Tibial nerve (tissue), 4 donors: ENCODE measurements at regions not wholly inside any gene's neighbourhood (a gene's known extent, or its start where the extent isn't known, plus 50 kb on each side); places are given as distances from the start of the nearest gene placed in this dataset.

Experiments
- DNase-seq, 2 donors: peaks; one replicate each; pipeline ENCODE4 v3.0.0-alpha.2; 2019; ENCODE audit warnings: low spot score in 2 of 2
- H3K27ac ChIP-seq, 4 donors: fragments of 200-600 bp; sonication (generic) in 3 of 4; one replicate each; pipeline ENCODE4 v1.5.1; 2017 to 2019; ENCODE audit warnings: mild to moderate bottlenecking in 1 of 4
- H3K27me3 ChIP-seq, 2 donors: fragments of 200-600 bp; sonication (generic) in 1 of 2; one replicate each; pipeline versions ENCODE4 v1.5.1 to v1.6.0; 2017 to 2019
- H3K36me3 ChIP-seq, 3 donors: fragments of 200-600 bp; sonication (generic); one replicate each; pipeline ENCODE4 v1.5.1; 2018 to 2019
- H3K4me1 ChIP-seq, 4 donors: fragments of 200-600 bp; sonication (generic) in 3 of 4; one replicate each; pipeline ENCODE4 v1.5.1; 2017 to 2019
- H3K4me3 ChIP-seq, 4 donors: fragments of 200-600 bp; sonication (generic) in 3 of 4; one replicate each; pipeline ENCODE4 v1.5.1; 2017 to 2019; ENCODE audit warnings: mild to moderate bottlenecking in 1 of 4, moderate library complexity in 1 of 4
- H3K9me3 ChIP-seq, 4 donors: fragments of 200-600 bp; sonication (generic) in 3 of 4; one replicate each; pipeline ENCODE4 v1.5.1; 2017 to 2019
- EP300 ChIP-seq, 2 donors: sonication (generic); formaldehyde crosslinking; IDR thresholded peaks; one replicate each; pipeline ENCODE4 v1.6.1; 2017; ENCODE audit warnings: antibody characterized with exemption in 2 of 2, mild to moderate bottlenecking in 1 of 2
- POLR2A ChIP-seq, 2 donors: fragments of 450-650 bp; IDR thresholded peaks; one replicate each; pipeline ENCODE4 v1.6.1; 2017; ENCODE audit warnings: antibody characterized with exemption in 2 of 2, mild to moderate bottlenecking in 2 of 2, moderate library complexity in 2 of 2
- WGBS, 2 donors: methylation state at CpG; one replicate each; pipeline ENCODE4 v1.1.5; 2018; 5-methylcytosine and 5-hydroxymethylcytosine counted together
- TF ChIP-seq, protein P1 (sequence below), 5 experiments: fragments of 200-600 bp in 3 of 5; fragments of 450-650 bp in 2 of 5; sonication (generic) in 3 of 5; IDR thresholded peaks; one replicate each; pipeline ENCODE4 v1.5.1; 2016 to 2019; ENCODE audit warnings: antibody characterized with exemption in 5 of 5, mild to moderate bottlenecking in 3 of 5, moderate library complexity in 2 of 5

GRCh38 chr1:187838335-187839293 lies 1009.9 kb downstream of the PLA2G4A start:
- Histone ChIP-seq H3K9me3 (no peaks in the 10 kb centered on the region), H3K27ac (peak overlapping the region in 3 of 4 donors; percentile 25 to 76 (median 73)), H3K4me1 (peaks cover 0 to 5% (median 2%) of the 10 kb centered on the region in 4 donors), H3K27me3 (no peaks in the 10 kb centered on the region), H3K36me3 (no peaks in the 10 kb centered on the region), H3K4me3 (no peak overlapping the region)
- 27 to 36% methylated on average over 7 of the region's 7 CpGs for WGBS, 2 donors
- DNase-seq, result no peak
- TF ChIP-seq EP300 (IDR thresholded peaks at IDR 0.05) (no peak), POLR2A (IDR thresholded peaks at IDR 0.05) (no peak)
- TF ChIP-seq, protein P1, sequence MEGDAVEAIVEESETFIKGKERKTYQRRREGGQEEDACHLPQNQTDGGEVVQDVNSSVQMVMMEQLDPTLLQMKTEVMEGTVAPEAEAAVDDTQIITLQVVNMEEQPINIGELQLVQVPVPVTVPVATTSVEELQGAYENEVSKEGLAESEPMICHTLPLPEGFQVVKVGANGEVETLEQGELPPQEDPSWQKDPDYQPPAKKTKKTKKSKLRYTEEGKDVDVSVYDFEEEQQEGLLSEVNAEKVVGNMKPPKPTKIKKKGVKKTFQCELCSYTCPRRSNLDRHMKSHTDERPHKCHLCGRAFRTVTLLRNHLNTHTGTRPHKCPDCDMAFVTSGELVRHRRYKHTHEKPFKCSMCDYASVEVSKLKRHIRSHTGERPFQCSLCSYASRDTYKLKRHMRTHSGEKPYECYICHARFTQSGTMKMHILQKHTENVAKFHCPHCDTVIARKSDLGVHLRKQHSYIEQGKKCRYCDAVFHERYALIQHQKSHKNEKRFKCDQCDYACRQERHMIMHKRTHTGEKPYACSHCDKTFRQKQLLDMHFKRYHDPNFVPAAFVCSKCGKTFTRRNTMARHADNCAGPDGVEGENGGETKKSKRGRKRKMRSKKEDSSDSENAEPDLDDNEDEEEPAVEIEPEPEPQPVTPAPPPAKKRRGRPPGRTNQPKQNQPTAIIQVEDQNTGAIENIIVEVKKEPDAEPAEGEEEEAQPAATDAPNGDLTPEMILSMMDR (IDR thresholded peaks at IDR 0.05), result no peak

GRCh38 chr1:187839873-187840272 lies 1011.1 kb downstream of the PLA2G4A start:
- peaks cover 0 to 5% (median 2%) of the 10 kb centered on the region in 4 donors for H3K4me1 ChIP-seq
- TF ChIP-seq POLR2A (IDR thresholded peaks at IDR 0.05), result no peak
- TF ChIP-seq, protein P1 (IDR thresholded peaks at IDR 0.05), result no peak
- no peak for TF ChIP-seq EP300 (IDR thresholded peaks at IDR 0.05)
- no peaks in the 10 kb centered on the region for H3K9me3 ChIP-seq
- no peak for DNase-seq
- H3K36me3 ChIP-seq, result no peaks in the 10 kb centered on the region
- WGBS, 2 donors, result 64 to 72% methylated on average over 2 of the region's 2 CpGs
- H3K27me3 ChIP-seq, result no peaks in the 10 kb centered on the region
- H3K27ac ChIP-seq, result peak overlapping the region in 2 of 4 donors; percentile 26 to 76
- no peak overlapping the region for H3K4me3 ChIP-seq

GRCh38 chr1:187840557-187840956 lies 1011.8 kb downstream of the PLA2G4A start:
- no peak overlapping the region for H3K27ac ChIP-seq
- no peak overlapping the region for H3K4me3 ChIP-seq
- H3K4me1 ChIP-seq, result peaks cover 0 to 5% (median 2%) of the 10 kb centered on the region in 4 donors
- H3K9me3 ChIP-seq, result no peaks in the 10 kb centered on the region
- H3K36me3 ChIP-seq, result no peaks in the 10 kb centered on the region
- no peaks in the 10 kb centered on the region for H3K27me3 ChIP-seq
- WGBS, 2 donors, result 35 to 48% methylated on average over 1 of the region's 1 CpG
- DNase-seq, result no peak
- no peak for TF ChIP-seq POLR2A (IDR thresholded peaks at IDR 0.05)
- TF ChIP-seq EP300 (IDR thresholded peaks at IDR 0.05), result no peak
- TF ChIP-seq, protein P1 (IDR thresholded peaks at IDR 0.05), result no peak

DNA sequence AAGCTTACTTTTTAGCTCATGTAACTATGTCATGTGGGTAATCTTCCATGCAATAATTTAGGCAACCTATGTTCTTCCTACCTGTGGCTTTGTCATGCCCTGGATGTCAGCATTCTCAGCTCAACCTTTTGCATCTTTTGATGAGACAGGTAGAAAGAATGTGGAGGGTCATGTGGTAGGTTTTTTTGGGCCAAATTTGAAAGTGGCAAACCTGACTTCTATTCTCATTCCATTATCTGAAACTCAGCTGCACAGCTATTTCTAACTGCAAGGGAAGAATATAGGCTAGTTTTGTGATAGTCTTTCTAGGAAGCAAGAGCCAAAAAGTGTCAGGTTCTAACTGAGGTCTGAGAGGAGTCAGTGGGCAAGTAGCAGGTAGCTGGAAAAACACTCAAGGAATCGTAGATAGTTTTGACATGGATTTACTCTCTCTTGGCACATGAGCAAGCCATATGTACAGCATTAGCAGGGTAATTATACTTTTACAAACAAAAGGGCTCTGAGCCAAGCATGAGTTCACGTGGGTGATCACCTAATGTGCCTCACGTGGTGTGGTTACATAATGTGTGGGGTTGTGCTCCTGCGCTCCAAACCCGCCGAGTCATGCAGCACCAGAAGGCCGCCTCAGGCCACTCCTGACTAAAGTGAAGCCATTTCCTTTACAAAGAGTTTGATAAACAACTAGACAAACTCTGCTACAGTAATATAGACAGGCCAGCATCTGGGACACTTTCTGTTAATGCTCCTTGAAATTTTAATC lies 1013.8 kb downstream of the PLA2G4A start:
- DNase-seq, result no peak
- no peaks in the 10 kb centered on the region for H3K27me3 ChIP-seq
- H3K36me3 ChIP-seq, result no peaks in the 10 kb centered on the region
- WGBS, 2 donors, result 59 to 61% methylated on average over 7 of the region's 7 CpGs
- TF ChIP-seq, protein P1 (IDR thresholded peaks at IDR 0.05), result no peak
- TF ChIP-seq EP300 (IDR thresholded peaks at IDR 0.05) (no peak), POLR2A (IDR thresholded peaks at IDR 0.05) (no peak)
- H3K4me1 ChIP-seq, result peaks cover 0 to 5% (median 2%) of the 10 kb centered on the region in 4 donors
- H3K9me3 ChIP-seq, result no peaks in the 10 kb centered on the region
- no peak overlapping the region for H3K27ac ChIP-seq
- H3K4me3 ChIP-seq, result no peak overlapping the region
